H1 (cell line): ENCODE measurements at regions not wholly inside any gene's neighbourhood (a gene's known extent, or its start where the extent isn't known, plus 50 kb on each side); places are given as distances from the start of the nearest gene placed in this dataset.

ENCODE experiments used
- CTCF ChIA-PET: fragments of 300-600 bp; sonication (Branson Sonifier 250); formaldehyde crosslinking; loops from one replicate; lab custom pipeline; 2021; ENCODE audit not compliant: partially characterized antibody; lab: Charles Lee
- POLR2A ChIA-PET: fragments of 300-600 bp; sonication (Branson Sonifier 250); formaldehyde crosslinking; loops from one replicate; lab custom pipeline; 2021; ENCODE audit warnings: inconsistent platforms; ENCODE audit not compliant: partially characterized antibody; lab: Charles Lee
- DNase-seq, 2 experiments: peaks; one replicate each; pipeline versions ENCODE4 v3.0.0 to v3.0.0-alpha.2; 2010 to 2022; ENCODE audit warnings: low spot score in 2 of 2, low read depth in 1 of 2, mixed read lengths in 1 of 2
- FAIRE-seq: peaks from 2 replicates; lab custom pipeline; 2011; peaks lifted over from hg19 to GRCh38; lab: Jason Lieb, UNC
- H2AFZ ChIP-seq: 2 replicates; pipeline ENCODE4 v1.8.1; 2012; ENCODE audit warnings: low read length, inconsistent platforms
- H2AK5ac ChIP-seq: 2 replicates; pipeline ENCODE4 v1.6.1; 2013; ENCODE audit warnings: low read depth, low read length
- H2BK120ac ChIP-seq: replicated peaks from 2 replicates; pipeline ENCODE3; 2013; ENCODE audit warnings: low read depth, low read length, inconsistent platforms
- H2BK12ac ChIP-seq: 2 replicates; pipeline ENCODE4 v1.6.1; 2013; ENCODE audit warnings: low read depth, low read length
- H2BK15ac ChIP-seq: 2 replicates; pipeline ENCODE4 v1.6.1; 2013; ENCODE audit warnings: low read length
- H2BK20ac ChIP-seq: 2 replicates; pipeline ENCODE4 v1.6.1; 2013; ENCODE audit warnings: low read length
- H2BK5ac ChIP-seq: 2 replicates; pipeline ENCODE4 v1.6.1; 2013; ENCODE audit warnings: low read depth, low read length
- H3K14ac ChIP-seq: 2 replicates; pipeline ENCODE4 v1.6.1; 2013; ENCODE audit warnings: inconsistent platforms; ENCODE audit not compliant: insufficient read length
- H3K18ac ChIP-seq: 2 replicates; pipeline ENCODE4 v1.6.1; 2013; ENCODE audit warnings: low read length; ENCODE audit errors: extremely low read depth
- H3K23ac ChIP-seq: 2 replicates; pipeline ENCODE4 v1.6.1; 2013; ENCODE audit warnings: inconsistent platforms; ENCODE audit not compliant: insufficient read length
- H3K23me2 ChIP-seq: 2 replicates; pipeline ENCODE4 v1.6.1; 2013; ENCODE audit warnings: low read depth, low read length
- H3K27ac ChIP-seq: 2 replicates; pipeline ENCODE4 v1.6.1; 2011; ENCODE audit warnings: low read depth, low read length, inconsistent platforms
- H3K27me3 ChIP-seq, 4 experiments: replicated peaks in 1 of 4; 1 replicate in 1 of 4; 2 replicates in 3 of 4; pipeline versions ENCODE4 v1.6.1 to v1.8.1; 2011 to 2013; ENCODE audit warnings: low read length in 3 of 4, mild to moderate bottlenecking in 3 of 4, inconsistent platforms in 2 of 4, mixed read lengths in 2 of 4, moderate library complexity in 1 of 4; ENCODE audit not compliant: control insufficient read depth in 3 of 4, insufficient read depth in 3 of 4; ENCODE audit errors: extremely low read depth in 1 of 4
- H3K36me3 ChIP-seq, 4 experiments: 2 replicates each; pipeline versions ENCODE4 v1.6.1 to v1.8.1; 2011 to 2013; ENCODE audit warnings: mild to moderate bottlenecking in 4 of 4, low read length in 3 of 4, moderate library complexity in 2 of 4, control low read depth in 1 of 4, inconsistent platforms in 1 of 4; ENCODE audit not compliant: insufficient read depth in 4 of 4, control insufficient read depth in 2 of 4
- H3K4ac ChIP-seq: replicated peaks from 2 replicates; pipeline ENCODE3; 2013; ENCODE audit warnings: low read length, low read depth, mixed read lengths, inconsistent platforms; ENCODE audit not compliant: insufficient read length
- H3K4me1 ChIP-seq, 4 experiments: replicated peaks in 1 of 4; 1 replicate in 1 of 4; 2 replicates in 3 of 4; pipeline versions ENCODE4 v1.6.1 to v1.8.1; 2011 to 2013; ENCODE audit warnings: low read length in 3 of 4, inconsistent platforms in 2 of 4, mixed read lengths in 1 of 4; ENCODE audit not compliant: insufficient read depth in 4 of 4, control insufficient read depth in 3 of 4
- H3K4me2 ChIP-seq, 2 experiments: 2 replicates each; pipeline versions ENCODE4 v1.6.1 to v1.8.1; 2011 to 2013; ENCODE audit warnings: low read depth in 2 of 2, low read length in 2 of 2, control low read depth in 1 of 2, inconsistent platforms in 1 of 2, mild to moderate bottlenecking in 1 of 2; ENCODE audit not compliant: insufficient read depth in 1 of 2
- H3K4me3 ChIP-seq, 4 experiments: fragments of 200-600, 300-600 bp in 1 of 4; sonication (generic), shearing (Covaris generic), sonication (Bioruptor Twin) in 1 of 4; 2 replicates each; pipeline versions ENCODE4 v1.5.1 to v1.8.1; 2011 to 2016; ENCODE audit warnings: low read length in 4 of 4, low read depth in 3 of 4, control low read depth in 2 of 4, inconsistent platforms in 2 of 4, mild to moderate bottlenecking in 2 of 4, mixed read lengths in 1 of 4, moderate library complexity in 1 of 4; ENCODE audit not compliant: insufficient read depth in 2 of 4; ENCODE audit errors: extremely low read depth in 1 of 4
- H3K56ac ChIP-seq: replicated peaks from 2 replicates; pipeline ENCODE3; 2013; ENCODE audit warnings: low read depth, mild to moderate bottlenecking, mixed read lengths, low read length, inconsistent platforms; ENCODE audit not compliant: insufficient read length
- H3K79me1 ChIP-seq: 2 replicates; pipeline ENCODE4 v1.6.1; 2013; ENCODE audit warnings: low read depth, low read length, control low read depth
- H3K79me2 ChIP-seq, 2 experiments: 2 replicates each; pipeline versions ENCODE4 v1.6.1 to v1.8.1; 2012 to 2013; ENCODE audit warnings: low read length in 2 of 2, mild to moderate bottlenecking in 2 of 2, inconsistent platforms in 1 of 2; ENCODE audit not compliant: insufficient read depth in 2 of 2, control insufficient read depth in 1 of 2
- H3K9ac ChIP-seq, 4 experiments: replicated peaks in 1 of 4; 1 replicate in 1 of 4; 2 replicates in 3 of 4; pipeline versions ENCODE4 v1.6.1 to v1.8.1; 2011 to 2013; ENCODE audit warnings: low read depth in 3 of 4, low read length in 3 of 4, control low read depth in 2 of 4, mild to moderate bottlenecking in 2 of 4, moderate library complexity in 2 of 4, inconsistent platforms in 1 of 4; ENCODE audit errors: extremely low read depth in 1 of 4
- H3K9me3 ChIP-seq, 2 experiments: 2 replicates each; pipeline versions ENCODE4 v1.6.1 to v1.8.1; 2012 to 2013; ENCODE audit warnings: mild to moderate bottlenecking in 2 of 2, moderate library complexity in 2 of 2, control low read depth in 1 of 2, inconsistent platforms in 1 of 2, low read depth in 1 of 2, low read length in 1 of 2, mixed read lengths in 1 of 2; ENCODE audit not compliant: insufficient read depth in 2 of 2
- H4K20me1 ChIP-seq, 2 experiments: replicated peaks in 1 of 2; 2 replicates each; pipeline versions ENCODE3 to v1.8.1; 2011 to 2013; ENCODE audit warnings: inconsistent platforms in 2 of 2, low read length in 2 of 2, mild to moderate bottlenecking in 1 of 2; ENCODE audit not compliant: insufficient read depth in 2 of 2, control insufficient read depth in 1 of 2
- H4K5ac ChIP-seq: 2 replicates; pipeline ENCODE4 v1.6.1; 2013; ENCODE audit warnings: low read length, low read depth, mixed read lengths, inconsistent platforms; ENCODE audit not compliant: insufficient read length
- H4K8ac ChIP-seq: 2 replicates; pipeline ENCODE4 v1.8.0; 2013; ENCODE audit warnings: mild to moderate bottlenecking, moderate library complexity, low read length, inconsistent platforms; ENCODE audit not compliant: insufficient read depth; ENCODE audit errors: extremely low read depth
- H4K91ac ChIP-seq: replicated peaks from 2 replicates; pipeline ENCODE3; 2013; ENCODE audit warnings: low read length, mixed read lengths, inconsistent platforms; ENCODE audit not compliant: insufficient read length
- ATF3 ChIP-seq: IDR thresholded peaks from 2 replicates; pipeline ENCODE4 v1.6.1; 2011; ENCODE audit warnings: low read depth, mild to moderate bottlenecking, low read length; ENCODE audit not compliant: insufficient read depth
- EGR1 ChIP-seq: IDR thresholded peaks from 2 replicates; pipeline ENCODE4 v1.6.1; 2011; ENCODE audit warnings: low read depth, low read length, borderline replicate concordance
- FOSL1 ChIP-seq: IDR thresholded peaks from 2 replicates; pipeline ENCODE4 v1.6.1; 2011; ENCODE audit warnings: mild to moderate bottlenecking, low read depth, low read length, moderate library complexity; ENCODE audit not compliant: insufficient read depth
- GTF2F1 ChIP-seq: IDR thresholded peaks from 2 replicates; pipeline ENCODE4 v1.6.1; 2012; ENCODE audit warnings: low read depth, low read length, improper control_type of control experiment, borderline replicate concordance
- HDAC6 ChIP-seq: IDR thresholded peaks from one replicate; pipeline ENCODE4 v1.7.1; 2012; ENCODE audit warnings: low read depth, mild to moderate bottlenecking, inconsistent platforms, low read length, moderate library complexity
- KDM1A ChIP-seq: fragments of 200-600, 300-600 bp; sonication (generic); IDR thresholded peaks from 2 replicates; pipeline ENCODE4 v1.7.1; 2016; ENCODE audit warnings: mild to moderate bottlenecking, low read length, borderline replicate concordance
- MAFK ChIP-seq: IDR thresholded peaks from 2 replicates; pipeline ENCODE4 v1.6.1; 2012; ENCODE audit warnings: low read depth, mild to moderate bottlenecking, improper control_type of control experiment, low read length
- POLR2AphosphoS5 ChIP-seq: IDR thresholded peaks from 2 replicates; pipeline ENCODE4 v1.6.1; 2011; ENCODE audit warnings: low read depth, low read length
- RXRA ChIP-seq: IDR thresholded peaks from 2 replicates; pipeline ENCODE4 v1.6.1; 2011; ENCODE audit warnings: low read depth, mild to moderate bottlenecking, low read length, moderate library complexity; ENCODE audit not compliant: insufficient read depth
- SIRT6 ChIP-seq: IDR thresholded peaks from one replicate; pipeline ENCODE4 v1.7.1; 2012; ENCODE audit warnings: low read length, inconsistent platforms
- SIX5 ChIP-seq: IDR thresholded peaks from 2 replicates; pipeline ENCODE4 v1.6.1; 2011; ENCODE audit warnings: mild to moderate bottlenecking, low read depth, low read length
- SP1 ChIP-seq: IDR thresholded peaks from 2 replicates; pipeline ENCODE4 v1.6.1; 2011; ENCODE audit warnings: low read depth, low read length
- SP4 ChIP-seq: IDR thresholded peaks from 2 replicates; pipeline ENCODE4 v1.6.1; 2012; ENCODE audit warnings: low read length, inconsistent platforms
- SRF ChIP-seq: IDR thresholded peaks from 2 replicates; pipeline ENCODE4 v1.6.1; 2011; ENCODE audit warnings: mild to moderate bottlenecking, low read depth, low read length, moderate library complexity
- SUZ12 ChIP-seq: fragments of 200-600 bp; sonication (generic); IDR thresholded peaks from 2 replicates; pipeline ENCODE4 v1.6.1; 2012; ENCODE audit warnings: mild to moderate bottlenecking, inconsistent platforms, low read length, moderate library complexity, mixed read lengths
- TAF7 ChIP-seq: optimal IDR thresholded peaks from 2 replicates; pipeline ENCODE3; 2011; ENCODE audit warnings: low read depth, mild to moderate bottlenecking, inconsistent platforms, low read length, moderate library complexity, borderline replicate concordance
- TBP ChIP-seq: IDR thresholded peaks from 2 replicates; pipeline ENCODE4 v1.6.1; 2011; ENCODE audit warnings: low read depth, low read length, improper control_type of control experiment
- WGBS, 2 experiments: shearing (Covaris generic) in 1 of 2; methylation state at CpG; one replicate each; pipeline versions ENCODE4 v1.1.6 to v1.1.7; 2013 to 2015; ENCODE audit warnings: low lambda C conversion rate in 2 of 2, mixed read lengths in 2 of 2, inconsistent platforms in 1 of 2, low coverage in 1 of 2, missing lambda C conversion rate in 1 of 2; ENCODE audit not compliant: insufficient replicate concordance in 2 of 2, insufficient coverage in 1 of 2, insufficient read length in 1 of 2; ENCODE audit errors: extremely low coverage in 1 of 2, missing lambda C conversion rate in 1 of 2; 5-methylcytosine and 5-hydroxymethylcytosine counted together

- POLR2A ChIA-PET, result no interaction called here
- Histone ChIP-seq H3K79me1 (no peaks in the 10 kb centered on the region), H3K79me2 (no peaks in the 10 kb centered on the region), H3K9me3 (no peaks in the 10 kb centered on the region), H3K4me1 (no peaks in the 10 kb centered on the region), H2BK120ac (no peak overlapping the region), H3K36me3 (no peaks in the 10 kb centered on the region), H3K4ac (no peak overlapping the region), H3K4me3 (no peak overlapping the region), H4K8ac (no peak overlapping the region), H3K14ac (no peak overlapping the region), H3K9ac (no peak overlapping the region), H2BK5ac (no peak overlapping the region), H2BK12ac (no peak overlapping the region), H3K56ac (no peak overlapping the region), H2BK15ac (no peak overlapping the region), H2BK20ac (no peak overlapping the region), H4K20me1 (no peaks in the 10 kb centered on the region), H4K91ac (no peak overlapping the region), H2AK5ac (no peak overlapping the region), H2AFZ (0 out of 2 replicates have a peak overlapping the region, but pooled peaks have one; percentile 53), H3K4me2 (no peak overlapping the region), H3K23ac (no peak overlapping the region), H3K27ac (no peak overlapping the region), H3K23me2 (no peaks in the 10 kb centered on the region), H3K27me3 (no peaks in the 10 kb centered on the region), H3K18ac (no peak overlapping the region), H4K5ac (no peak overlapping the region)
- FAIRE-seq (no peak), DNase-seq (no peak)
- 65% methylated on average over 1 of the region's 1 CpG; no CpG with 5 or more reads in 1 of the 2 experiments for WGBS, 2 experiments
- CTCF ChIA-PET, result no interaction called here
- TF ChIP-seq RXRA (no peak), EGR1 (no peak), SUZ12 (no peak), FOSL1 (no peak), SP4 (no peak), HDAC6 (no peak), SIX5 (no peak), SRF (no peak), TBP (no peak), POLR2AphosphoS5 (no peak), ATF3 (no peak), KDM1A (no peak), GTF2F1 (no peak), SIRT6 (no peak), MAFK (no peak), SP1 (no peak), TAF7 (no peak)
Measured at GRCh38 chr4:62912531-62912930, 1496.7 kb downstream of the TECRL start.
